ENCODE measurements at regions not wholly inside any gene's neighbourhood (a gene's known extent, or its start where the extent isn't known, plus 50 kb on each side); places are given as distances from the start of the nearest gene placed in this dataset.
"Not testable (repeated sequence)": the region's sequence is repeated elsewhere in the genome, so short reads cannot be mapped to it uniquely, and the experiment has no call there.

DNA sequence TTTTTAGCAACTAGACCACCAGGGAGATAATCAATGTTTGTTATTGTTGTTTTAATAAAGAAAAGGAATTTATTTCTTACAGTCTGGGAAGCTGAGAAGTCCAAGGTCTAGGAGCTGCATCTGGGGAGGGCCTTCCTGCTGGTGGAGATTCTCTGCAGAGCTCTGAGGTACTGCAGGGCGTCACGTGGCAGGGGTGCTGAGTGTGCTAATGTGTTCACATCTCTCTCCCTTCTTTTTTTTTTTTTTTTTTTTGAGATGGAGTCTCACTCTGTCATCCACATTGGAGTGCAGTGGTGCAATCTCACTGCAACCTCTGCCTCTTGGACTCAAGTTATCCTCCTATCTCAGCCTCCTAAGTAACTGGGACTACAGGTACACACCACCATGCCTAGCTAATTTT, 150.9 kb upstream of the TRIM24 start:
- Histone ChIP-seq H3K4me1 (ENCODE audit: control insufficient read depth, insufficient read depth, low read length) (no peaks in the 10 kb centered on the region), H3K9ac (ENCODE audit: low read length) (no peak overlapping the region), H3K27ac (ENCODE audit: low read depth, low read length) (no peak overlapping the region), H3K4me3 (ENCODE audit: low read depth, low read length) (no peak overlapping the region), H3K27me3 (ENCODE audit: control insufficient read depth, insufficient read depth, low read length) (no peaks in the 10 kb centered on the region), H3K36me3 (ENCODE audit: control insufficient read depth, insufficient read depth, low read length) (no peaks in the 10 kb centered on the region), H3K9me3 (ENCODE audit: control insufficient read depth, insufficient read depth, low read depth, low read length) (peaks cover 6% of the 10 kb centered on the region)

DNA sequence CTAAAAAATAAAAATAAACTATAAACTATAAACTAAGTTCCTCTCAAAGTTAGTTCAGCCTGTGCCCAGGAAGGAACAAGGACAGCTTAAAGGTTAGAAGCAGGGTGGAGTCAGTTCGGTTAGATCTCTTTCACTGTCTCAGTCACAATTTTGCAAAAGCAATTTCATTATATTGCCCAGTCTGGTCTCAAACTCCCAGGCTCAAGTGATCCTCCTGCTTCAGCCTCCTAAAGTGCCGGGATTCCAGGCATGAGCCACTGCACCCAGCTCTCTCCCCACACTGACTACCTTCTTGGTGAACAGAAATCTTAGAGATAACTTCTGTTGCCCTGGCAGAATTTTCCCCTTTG, 146.3 kb upstream of the TRIM24 start:
- no peaks in the 10 kb centered on the region for H3K4me1 ChIP-seq (ENCODE audit: control insufficient read depth, insufficient read depth, low read length)
- no peaks in the 10 kb centered on the region for H3K36me3 ChIP-seq (ENCODE audit: control insufficient read depth, insufficient read depth, low read length)
- no peak overlapping the region for H3K27ac ChIP-seq (ENCODE audit: low read depth, low read length)
- no peaks in the 10 kb centered on the region for H3K27me3 ChIP-seq (ENCODE audit: control insufficient read depth, insufficient read depth, low read length)
- no peak overlapping the region for H3K4me3 ChIP-seq (ENCODE audit: low read depth, low read length)
- no peak overlapping the region for H3K9ac ChIP-seq (ENCODE audit: low read length)
- peaks cover 9% of the 10 kb centered on the region for H3K9me3 ChIP-seq (ENCODE audit: control insufficient read depth, insufficient read depth, low read depth, low read length)

DNA sequence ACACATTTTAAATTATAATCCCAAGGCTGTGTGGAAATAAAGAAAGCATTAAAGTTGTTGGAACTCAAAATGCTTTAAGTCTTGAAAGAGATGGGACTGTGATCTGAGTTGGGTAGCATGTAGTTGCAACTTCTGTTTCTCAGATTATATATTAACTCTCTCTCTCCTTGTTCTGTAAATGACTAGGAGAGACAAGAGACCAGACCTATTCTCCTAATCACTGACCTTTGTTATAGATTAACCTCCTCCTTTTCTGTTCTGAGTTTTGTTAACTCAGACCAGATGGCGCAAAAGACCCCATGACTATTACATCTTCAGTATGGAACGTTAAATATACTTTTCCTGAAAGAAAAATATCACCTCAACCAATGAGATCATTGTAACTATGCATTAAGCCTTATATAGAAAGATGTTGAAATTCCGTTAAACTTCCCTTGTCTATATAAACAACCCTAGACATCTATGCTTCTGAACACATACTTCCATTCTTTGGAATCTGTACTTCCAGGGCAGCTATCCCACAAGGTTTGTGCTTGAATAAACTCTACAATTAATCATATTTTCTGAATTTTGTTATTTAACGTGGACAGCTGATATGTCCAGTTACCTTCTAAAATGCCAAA, 143.5 kb upstream of the TRIM24 start:
- H3K36me3 ChIP-seq (ENCODE audit: control insufficient read depth, insufficient read depth, low read length), result no peaks in the 10 kb centered on the region
- no peaks in the 10 kb centered on the region for H3K27me3 ChIP-seq (ENCODE audit: control insufficient read depth, insufficient read depth, low read length)
- peaks cover 5% of the 10 kb centered on the region; the same call in 1 of the 2 replicates for H3K9me3 ChIP-seq (ENCODE audit: control insufficient read depth, insufficient read depth, low read depth, low read length)
- H3K9ac ChIP-seq (ENCODE audit: low read length), result no peak overlapping the region
- H3K4me3 ChIP-seq (ENCODE audit: low read depth, low read length), result no peak overlapping the region
- H3K27ac ChIP-seq (ENCODE audit: low read depth, low read length), result no peak overlapping the region
- no peaks in the 10 kb centered on the region for H3K4me1 ChIP-seq (ENCODE audit: control insufficient read depth, insufficient read depth, low read length)

DNA sequence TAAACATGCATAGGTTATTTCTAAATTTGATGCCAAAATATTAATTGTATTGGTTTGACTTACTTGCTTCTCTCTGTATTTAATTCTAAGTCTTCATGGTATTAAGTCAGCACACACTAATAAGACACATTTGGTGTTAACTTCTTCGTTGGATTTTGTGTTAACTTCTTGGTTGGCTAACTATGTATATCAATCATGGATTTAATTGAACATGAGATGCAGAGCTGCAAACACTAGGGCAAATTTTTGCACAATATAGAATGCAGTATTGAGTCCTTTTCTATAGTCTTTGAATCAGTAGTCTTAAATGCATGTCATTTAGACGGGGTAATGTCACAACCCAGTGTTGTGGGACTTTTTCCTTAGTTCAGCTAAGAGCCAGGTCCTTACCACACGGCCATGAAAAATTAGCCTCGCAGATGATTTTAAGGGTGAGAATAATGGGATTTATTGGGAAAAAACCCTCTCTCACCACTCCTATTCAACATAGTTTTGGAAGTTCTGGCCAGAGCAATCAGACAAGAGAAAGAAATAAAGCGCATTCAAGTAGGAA, 142.9 kb upstream of the TRIM24 start:
- Histone ChIP-seq H3K27me3 (ENCODE audit: control insufficient read depth, insufficient read depth, low read length) (no peaks in the 10 kb centered on the region), H3K27ac (ENCODE audit: low read depth, low read length) (no peak overlapping the region), H3K9me3 (ENCODE audit: control insufficient read depth, insufficient read depth, low read depth, low read length) (peaks cover 3% of the 10 kb centered on the region; the same call in 1 of the 2 replicates), H3K4me3 (ENCODE audit: low read depth, low read length) (no peak overlapping the region), H3K4me1 (ENCODE audit: control insufficient read depth, insufficient read depth, low read length) (no peaks in the 10 kb centered on the region), H3K9ac (ENCODE audit: low read length) (no peak overlapping the region), H3K36me3 (ENCODE audit: control insufficient read depth, insufficient read depth, low read length) (no peaks in the 10 kb centered on the region)

DNA sequence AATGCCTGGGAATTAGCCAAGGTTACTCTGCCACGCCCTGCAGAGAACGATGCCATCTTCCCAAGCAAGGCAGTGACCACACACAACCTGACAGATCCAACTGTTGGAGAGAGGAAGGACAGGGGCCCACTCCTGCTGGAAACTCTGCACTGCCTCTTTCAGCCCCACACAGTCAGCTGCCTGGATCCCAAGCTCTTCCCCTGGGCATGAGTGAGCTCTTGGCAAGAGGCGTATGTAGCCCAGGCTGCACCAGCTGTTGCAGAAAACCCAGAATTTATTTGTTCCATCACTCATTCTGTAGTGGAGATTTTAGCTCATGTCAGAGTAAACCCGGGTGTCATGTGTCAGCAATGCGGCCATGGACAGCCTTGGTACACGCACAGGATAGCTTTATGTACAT, 135.1 kb upstream of the TRIM24 start:
- no peak overlapping the region for H3K9ac ChIP-seq (ENCODE audit: low read length)
- no peak overlapping the region for H3K27ac ChIP-seq (ENCODE audit: low read depth, low read length)
- H3K36me3 ChIP-seq (ENCODE audit: control insufficient read depth, insufficient read depth, low read length), result no peaks in the 10 kb centered on the region
- no peaks in the 10 kb centered on the region for H3K4me1 ChIP-seq (ENCODE audit: control insufficient read depth, insufficient read depth, low read length)
- no peaks in the 10 kb centered on the region for H3K27me3 ChIP-seq (ENCODE audit: control insufficient read depth, insufficient read depth, low read length)
- H3K9me3 ChIP-seq (ENCODE audit: control insufficient read depth, insufficient read depth, low read depth, low read length), result peaks cover 31% of the 10 kb centered on the region
- no peak overlapping the region for H3K4me3 ChIP-seq (ENCODE audit: low read depth, low read length)

DNA sequence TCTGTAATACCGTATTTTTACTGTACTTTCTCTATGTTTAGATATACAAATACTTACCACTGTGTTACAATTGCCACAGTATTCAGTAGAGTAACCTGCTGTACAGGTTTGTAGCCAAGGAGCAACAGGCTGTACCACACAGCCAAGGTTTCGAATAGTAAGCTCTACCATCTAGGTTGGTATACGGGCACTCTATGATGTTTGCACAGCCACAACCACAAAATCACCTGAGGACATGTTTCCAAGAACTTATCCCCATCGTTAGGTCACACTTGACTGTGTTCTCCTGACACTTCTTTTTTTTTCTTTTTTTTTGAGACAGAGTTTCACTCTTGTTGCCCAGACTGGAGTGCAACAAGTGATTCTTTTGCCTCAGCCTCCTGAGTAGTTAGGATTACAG, 134.6 kb upstream of the TRIM24 start:
- no peaks in the 10 kb centered on the region for H3K27me3 ChIP-seq (ENCODE audit: control insufficient read depth, insufficient read depth, low read length)
- no peaks in the 10 kb centered on the region for H3K4me1 ChIP-seq (ENCODE audit: control insufficient read depth, insufficient read depth, low read length)
- peaks cover 35% of the 10 kb centered on the region for H3K9me3 ChIP-seq (ENCODE audit: control insufficient read depth, insufficient read depth, low read depth, low read length)
- H3K36me3 ChIP-seq (ENCODE audit: control insufficient read depth, insufficient read depth, low read length), result no peaks in the 10 kb centered on the region
- H3K9ac ChIP-seq (ENCODE audit: low read length), result no peak overlapping the region
- H3K27ac ChIP-seq (ENCODE audit: low read depth, low read length), result no peak overlapping the region
- H3K4me3 ChIP-seq (ENCODE audit: low read depth, low read length), result no peak overlapping the region

DNA sequence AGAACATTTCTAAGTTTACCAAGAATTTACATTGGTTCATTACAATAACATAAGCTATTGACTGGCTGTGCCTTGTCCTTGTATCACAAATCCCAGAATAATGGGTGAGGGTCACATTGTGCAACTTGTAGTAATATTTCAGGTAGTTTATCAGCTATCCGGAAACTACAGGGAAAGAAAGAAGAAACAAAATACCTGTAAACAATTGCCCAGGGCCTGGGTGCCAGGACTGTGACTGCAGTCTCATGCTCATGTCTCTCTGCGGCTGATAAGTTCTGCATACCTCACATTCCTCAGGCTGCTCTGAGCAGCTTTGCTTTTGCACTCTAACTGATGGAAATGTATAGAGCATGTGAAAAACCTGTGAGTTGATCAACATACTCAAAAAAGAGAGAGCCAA, 131.8 kb upstream of the TRIM24 start:
- H3K9me3 ChIP-seq (ENCODE audit: control insufficient read depth, insufficient read depth, low read depth, low read length), result peaks cover 62% of the 10 kb centered on the region
- H3K27ac ChIP-seq (ENCODE audit: low read depth, low read length), result no peak overlapping the region
- no peaks in the 10 kb centered on the region for H3K4me1 ChIP-seq (ENCODE audit: control insufficient read depth, insufficient read depth, low read length)
- H3K27me3 ChIP-seq (ENCODE audit: control insufficient read depth, insufficient read depth, low read length), result no peaks in the 10 kb centered on the region
- no peak overlapping the region for H3K4me3 ChIP-seq (ENCODE audit: low read depth, low read length)
- H3K9ac ChIP-seq (ENCODE audit: low read length), result no peak overlapping the region
- H3K36me3 ChIP-seq (ENCODE audit: control insufficient read depth, insufficient read depth, low read length), result no peaks in the 10 kb centered on the region

DNA sequence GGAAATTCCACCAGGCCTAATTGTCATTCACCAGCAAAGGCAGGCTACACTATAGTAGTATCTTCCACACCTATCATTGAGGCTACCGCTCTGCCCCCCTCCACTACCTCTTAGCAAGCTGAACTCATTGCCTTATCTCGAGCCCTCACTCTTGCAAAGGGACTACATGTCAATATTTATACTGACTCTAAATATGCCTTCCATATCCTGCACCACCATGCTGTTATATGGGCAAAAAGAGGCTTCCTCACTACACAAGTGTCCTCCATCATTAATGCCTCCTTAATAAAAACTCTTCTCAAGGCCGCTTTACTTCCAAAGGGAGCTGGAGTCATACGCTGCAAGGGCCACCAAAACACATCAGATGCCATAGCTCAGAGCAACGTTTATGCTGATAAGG, 127.2 kb upstream of the TRIM24 start:
- H3K4me1 ChIP-seq (ENCODE audit: control insufficient read depth, insufficient read depth, low read length); H3K36me3 ChIP-seq (ENCODE audit: control insufficient read depth, insufficient read depth, low read length); H3K27ac ChIP-seq (ENCODE audit: low read depth, low read length); H3K4me3 ChIP-seq (ENCODE audit: low read depth, low read length); H3K9ac ChIP-seq (ENCODE audit: low read length); H3K27me3 ChIP-seq (ENCODE audit: control insufficient read depth, insufficient read depth, low read length): not testable (repeated sequence)
- H3K9me3 ChIP-seq (ENCODE audit: control insufficient read depth, insufficient read depth, low read depth, low read length), result peaks cover 77% of the 10 kb centered on the region

DNA sequence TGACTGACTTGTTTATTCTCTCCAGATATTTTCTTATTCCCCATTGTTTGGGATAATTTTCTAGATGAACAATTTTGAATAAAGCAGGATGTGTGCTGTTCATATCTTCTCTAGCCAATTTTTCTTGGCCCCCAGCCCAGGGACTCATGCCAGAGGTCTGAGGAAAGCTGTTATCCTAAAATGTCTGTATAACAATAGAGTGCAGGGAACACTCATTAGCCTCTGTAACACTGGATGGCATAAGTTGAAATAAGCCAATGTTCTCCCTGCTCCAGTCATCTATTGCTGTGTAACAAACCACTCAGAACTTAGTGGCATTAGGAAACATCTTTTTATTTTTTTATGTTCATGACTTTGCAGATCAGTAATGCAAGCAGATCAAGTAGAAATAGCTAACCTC, 121.7 kb upstream of the TRIM24 start:
- Histone ChIP-seq H3K4me3 (ENCODE audit: low read depth, low read length) (no peak overlapping the region), H3K9ac (ENCODE audit: low read length) (no peak overlapping the region), H3K36me3 (ENCODE audit: control insufficient read depth, insufficient read depth, low read length) (peaks cover 3% of the 10 kb centered on the region; the same call in 1 of the 2 replicates), H3K27me3 (ENCODE audit: control insufficient read depth, insufficient read depth, low read length) (no peaks in the 10 kb centered on the region), H3K9me3 (ENCODE audit: control insufficient read depth, insufficient read depth, low read depth, low read length) (peaks cover 81% of the 10 kb centered on the region), H3K4me1 (ENCODE audit: control insufficient read depth, insufficient read depth, low read length) (no peaks in the 10 kb centered on the region), H3K27ac (ENCODE audit: low read depth, low read length) (no peak overlapping the region)

DNA sequence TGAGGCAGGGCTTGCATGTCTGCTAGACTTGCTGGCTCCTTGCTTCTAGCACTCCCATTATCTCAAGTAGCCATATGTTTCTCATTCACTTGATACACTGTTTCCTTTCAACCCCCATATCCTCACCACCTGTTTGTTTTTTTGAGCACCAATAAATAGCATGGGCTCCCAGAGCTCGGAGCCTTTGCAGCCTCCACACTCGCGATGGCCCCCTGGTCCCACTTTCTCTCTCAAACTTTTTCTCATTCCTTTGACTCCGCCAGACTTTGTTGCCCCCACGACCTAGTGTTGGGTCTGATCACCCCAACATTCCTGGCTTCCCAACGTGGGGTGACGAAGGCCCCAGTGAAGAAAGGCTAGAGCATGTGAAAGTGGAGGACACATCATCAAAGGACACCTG, 120.8 kb upstream of the TRIM24 start:
- not testable (repeated sequence) for H3K36me3 ChIP-seq (ENCODE audit: control insufficient read depth, insufficient read depth, low read length); H3K27me3 ChIP-seq (ENCODE audit: control insufficient read depth, insufficient read depth, low read length); H3K9ac ChIP-seq (ENCODE audit: low read length); H3K4me3 ChIP-seq (ENCODE audit: low read depth, low read length); H3K27ac ChIP-seq (ENCODE audit: low read depth, low read length); H3K4me1 ChIP-seq (ENCODE audit: control insufficient read depth, insufficient read depth, low read length)
- peaks cover 86% of the 10 kb centered on the region for H3K9me3 ChIP-seq (ENCODE audit: control insufficient read depth, insufficient read depth, low read depth, low read length)

DNA sequence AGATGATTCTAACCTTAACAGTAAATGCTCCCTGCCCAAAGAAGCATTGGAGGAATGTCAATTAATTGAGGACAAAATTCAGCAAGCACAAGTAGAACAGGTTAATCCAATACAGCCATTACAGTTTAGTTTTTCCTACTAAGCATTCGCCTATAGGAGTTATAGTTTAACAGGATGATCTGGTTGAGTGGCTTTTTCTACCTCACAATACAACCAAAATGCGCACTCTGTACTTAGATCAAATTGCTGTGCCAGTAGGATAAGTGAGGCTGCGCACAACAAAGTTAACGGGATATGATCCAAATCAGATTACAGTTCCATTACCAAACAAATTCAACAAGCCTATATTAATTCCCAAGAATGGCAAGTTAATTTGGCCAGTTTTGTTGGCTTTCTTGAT, 117.1 kb upstream of the TRIM24 start:
- H3K9me3 ChIP-seq (ENCODE audit: control insufficient read depth, insufficient read depth, low read depth, low read length), result peaks cover 94% of the 10 kb centered on the region
- no peak overlapping the region for H3K4me3 ChIP-seq (ENCODE audit: low read depth, low read length)
- peaks cover 5% of the 10 kb centered on the region; the same call in 1 of the 2 replicates for H3K36me3 ChIP-seq (ENCODE audit: control insufficient read depth, insufficient read depth, low read length)
- H3K9ac ChIP-seq (ENCODE audit: low read length), result no peak overlapping the region
- no peaks in the 10 kb centered on the region for H3K4me1 ChIP-seq (ENCODE audit: control insufficient read depth, insufficient read depth, low read length)
- no peak overlapping the region for H3K27ac ChIP-seq (ENCODE audit: low read depth, low read length)
- no peaks in the 10 kb centered on the region for H3K27me3 ChIP-seq (ENCODE audit: control insufficient read depth, insufficient read depth, low read length)
